ENCODE measurements at regions not wholly inside any gene's neighbourhood (a gene's known extent, or its start where the extent isn't known, plus 50 kb on each side); places are given as distances from the start of the nearest gene placed in this dataset.
A peak's percentile ranks its signal among the peaks of the same experiment; 100 is the strongest.
"Not testable (repeated sequence)": the region's sequence is repeated elsewhere in the genome, so short reads cannot be mapped to it uniquely, and the experiment has no call there.

- DNase-seq, result no peak
Observed at GRCh38 chr1:55304229-55304740, 89.1 kb upstream of the USP24 start.

DNA sequence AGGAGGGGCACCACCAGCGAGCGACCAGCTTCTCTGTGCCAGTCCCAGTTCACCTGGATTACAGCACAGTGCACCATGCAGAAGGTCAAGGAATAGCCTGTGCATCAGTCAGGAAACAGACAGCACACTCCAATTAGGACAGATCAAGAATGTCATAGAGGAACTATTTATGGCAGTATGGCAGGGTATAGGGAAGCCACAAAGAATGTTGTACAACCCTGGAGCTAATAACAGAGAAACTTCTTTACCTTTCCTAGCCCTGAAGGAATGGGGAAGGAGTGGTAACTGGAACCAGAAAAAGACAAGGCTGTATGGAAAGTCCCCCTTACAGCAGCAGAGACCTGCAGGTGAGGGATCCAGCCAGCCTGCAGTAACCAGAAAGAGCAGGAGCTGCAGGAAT lies 87.8 kb upstream of the USP24 start:
- DNase-seq, result no peak

GRCh38 chr1:55301912-55302311 lies 86.7 kb upstream of the USP24 start:
- no peak for DNase-seq

DNA sequence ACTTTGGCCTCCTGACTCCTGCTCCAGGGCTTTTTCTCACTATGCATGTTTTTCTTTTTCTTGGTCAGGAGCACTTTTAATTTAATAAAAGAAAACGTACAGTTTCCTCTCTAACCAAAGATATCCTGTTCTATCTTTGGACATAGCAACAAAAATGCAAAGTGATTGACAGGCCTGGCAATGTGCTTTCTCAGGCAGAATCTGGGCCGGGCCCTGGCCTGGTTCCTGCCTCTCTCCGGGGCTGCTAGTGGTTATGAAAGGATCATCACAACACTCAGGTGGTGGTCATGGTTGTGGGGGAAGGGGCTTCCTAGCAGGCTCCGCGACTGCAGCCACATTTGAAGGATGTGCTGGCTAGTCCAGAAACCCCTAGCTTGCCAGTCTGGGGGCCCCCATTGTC lies 85.8 kb upstream of the USP24 start:
- DNase-seq, result no peak

DNA sequence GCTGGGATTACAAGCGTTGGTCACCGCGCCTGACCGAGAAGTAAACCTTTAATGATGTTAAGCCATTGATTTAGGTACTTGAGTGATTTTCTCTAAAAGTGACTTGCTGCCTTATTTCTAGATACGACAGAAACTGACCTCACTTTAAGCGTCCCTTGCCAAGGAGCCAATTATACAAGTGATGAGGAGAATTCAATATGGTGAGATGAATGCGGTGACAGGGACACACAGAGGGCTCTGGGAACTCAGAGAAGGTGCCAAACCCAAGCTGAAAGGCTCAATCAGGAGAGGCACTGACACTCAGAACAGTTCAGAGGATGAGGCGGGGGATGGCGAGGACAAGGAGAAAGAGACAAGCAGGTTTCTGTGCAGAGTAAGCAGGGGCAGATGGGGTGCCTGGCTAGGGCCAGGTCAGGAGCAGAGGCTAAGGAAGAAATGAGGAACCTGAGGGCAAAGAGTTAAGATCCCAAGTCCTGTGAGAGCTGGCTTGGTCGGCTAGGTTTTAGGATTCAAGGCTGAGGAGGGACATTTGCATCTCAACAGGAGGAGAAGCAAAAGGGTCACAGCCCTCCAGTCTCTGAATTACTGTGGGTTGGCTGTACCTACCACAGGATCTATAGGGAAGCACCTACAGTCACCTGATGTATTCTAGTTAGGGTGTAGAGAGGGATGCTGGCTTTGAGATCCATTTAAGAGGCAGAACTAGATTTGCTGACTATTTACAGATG lies 83.2 kb upstream of the USP24 start:
- no peak for DNase-seq

- DNase-seq, result not testable (repeated sequence)
Observed at GRCh38 chr1:55296247-55296646, 81.1 kb upstream of the USP24 start.

DNA sequence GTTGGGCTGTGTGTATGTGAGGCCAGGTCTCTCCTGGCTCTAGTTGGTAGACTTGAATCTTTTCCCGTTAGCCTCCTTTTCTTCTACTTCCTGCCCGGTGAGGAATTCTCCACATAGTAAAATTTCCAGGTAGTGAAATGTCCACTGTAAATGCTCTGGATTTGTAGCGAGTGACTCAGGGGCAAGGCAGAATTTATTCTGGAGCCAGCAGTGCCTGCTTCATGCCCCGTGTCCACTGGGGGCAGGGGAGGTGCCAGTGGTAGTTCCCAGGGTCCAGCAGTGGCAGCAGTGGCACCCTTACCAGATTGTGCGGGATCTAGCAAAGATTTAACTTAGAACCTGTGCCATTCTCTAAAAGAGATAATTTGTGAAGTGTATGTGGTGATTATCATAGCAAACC lies 74.5 kb upstream of the USP24 start:
- no peak for DNase-seq

GRCh38 chr1:55289042-55289441 lies 73.9 kb upstream of the USP24 start:
- DNase-seq, result no peak

- no peak for DNase-seq
Observed at GRCh38 chr1:55288245-55288644, 73.1 kb upstream of the USP24 start.

DNA sequence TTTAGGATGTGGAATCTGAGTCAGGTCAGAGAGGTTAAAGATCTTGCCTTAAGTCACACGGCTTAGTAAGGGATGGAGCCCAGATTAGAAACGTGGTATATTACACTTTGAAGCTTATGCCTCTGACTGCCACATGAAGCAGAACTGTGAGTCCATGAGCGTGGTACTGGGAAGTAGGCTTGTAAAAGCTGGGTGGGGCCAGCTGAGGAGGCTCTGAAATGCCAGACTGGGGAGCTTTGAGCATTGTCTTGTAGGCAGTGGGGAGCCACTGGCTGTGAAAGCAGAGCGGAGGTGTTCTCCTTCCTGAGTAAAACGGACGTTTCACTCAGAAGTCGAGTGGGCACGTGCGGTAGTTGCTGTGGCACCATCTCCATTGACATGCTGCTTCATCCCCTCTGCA lies 72.6 kb upstream of the USP24 start:
- no peak for DNase-seq

DNA sequence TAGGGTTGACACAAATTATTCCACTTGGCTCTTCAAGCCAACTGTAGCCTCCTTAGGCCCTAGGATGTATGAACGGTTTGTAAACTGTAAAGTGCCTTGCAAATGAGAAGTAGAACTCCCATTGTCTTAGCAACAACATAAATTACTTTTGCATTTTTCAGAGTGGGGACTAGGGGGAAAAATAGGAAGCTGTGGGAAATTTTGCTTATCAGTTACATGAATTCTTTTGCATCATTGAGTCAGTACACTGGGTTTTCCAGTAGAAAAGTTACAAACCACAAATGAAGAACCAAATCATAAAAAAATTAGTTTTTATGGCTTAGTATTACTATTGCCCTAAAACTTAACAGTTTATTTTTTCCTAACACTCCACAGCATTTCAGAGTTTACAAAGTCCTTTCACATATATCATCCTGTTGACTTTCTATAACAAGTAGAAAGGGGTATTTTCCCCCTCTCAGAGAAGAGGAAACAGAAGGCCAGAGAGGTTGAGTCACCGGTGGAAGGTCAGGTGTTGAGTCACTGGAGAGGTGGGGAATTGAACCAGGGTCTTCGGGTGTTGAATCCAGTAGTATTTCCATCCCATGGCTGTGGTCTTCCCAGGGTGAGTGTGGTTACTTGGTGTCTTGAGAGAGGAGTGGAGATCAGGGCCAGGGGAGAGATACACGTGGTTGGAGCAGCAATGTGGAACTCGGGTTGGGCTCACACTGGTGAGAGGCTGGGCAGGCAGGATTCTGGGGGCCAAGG lies 71.9 kb upstream of the USP24 start:
- no peak for DNase-seq

DNA sequence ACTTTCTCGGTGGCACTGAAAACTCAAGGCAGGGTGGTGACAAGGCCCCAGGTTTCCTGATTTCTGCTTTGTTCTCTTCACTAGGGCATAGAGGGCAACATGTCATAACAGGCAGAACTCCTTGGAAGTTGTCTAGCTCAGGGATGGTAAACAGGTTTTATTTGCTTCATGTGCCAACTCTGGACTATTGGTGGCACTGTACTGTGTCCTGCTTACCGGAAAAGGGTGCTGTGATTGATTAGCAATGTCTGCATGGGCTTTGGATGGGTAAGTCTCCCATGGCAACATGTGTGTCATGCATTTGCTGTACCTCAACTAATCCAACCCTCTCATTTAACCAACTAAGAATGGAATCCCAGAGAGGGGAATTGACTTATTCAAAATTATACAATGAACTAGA lies 70.7 kb upstream of the USP24 start:
- DNase-seq, result no peak

DNA sequence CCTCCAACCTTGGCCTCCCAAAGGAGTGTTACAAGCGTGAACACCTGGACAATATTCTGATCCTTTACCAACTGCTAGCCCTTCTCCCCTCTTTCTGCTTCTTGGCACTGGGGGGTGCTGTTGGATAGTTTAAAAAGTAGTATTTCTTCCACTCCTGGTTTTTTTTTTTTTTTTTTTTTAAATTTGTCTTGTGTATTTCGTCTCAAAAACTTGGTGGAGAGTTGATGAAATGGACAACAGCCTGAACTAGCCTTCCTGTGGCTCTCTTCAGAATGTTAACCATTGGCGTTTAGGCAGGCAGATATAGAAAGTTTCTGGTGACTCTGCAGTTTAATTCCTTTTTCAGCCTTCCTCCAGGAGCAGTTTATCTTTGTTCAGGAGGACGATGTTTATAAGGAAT lies 69.7 kb upstream of the USP24 start:
- no peak for DNase-seq

DNA sequence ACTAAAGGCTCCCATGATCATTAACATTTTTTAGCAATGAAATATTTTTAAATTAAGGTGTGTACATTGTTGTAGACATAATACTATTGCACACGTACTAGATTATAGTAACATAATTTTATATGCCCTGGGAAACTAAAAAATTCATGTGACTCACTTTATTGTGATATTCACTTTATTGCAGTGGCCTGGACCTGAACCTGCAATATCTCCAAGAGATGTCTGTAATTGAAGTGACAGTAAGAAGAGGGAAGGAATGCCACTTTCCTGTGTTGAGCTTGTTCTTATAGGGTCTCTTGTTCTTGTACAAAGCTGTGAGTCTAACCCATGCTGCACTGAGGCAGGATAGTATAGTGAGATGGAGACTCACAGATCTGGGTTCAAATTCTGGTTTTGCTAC lies 66.9 kb upstream of the USP24 start:
- DNase-seq, result no peak

DNA sequence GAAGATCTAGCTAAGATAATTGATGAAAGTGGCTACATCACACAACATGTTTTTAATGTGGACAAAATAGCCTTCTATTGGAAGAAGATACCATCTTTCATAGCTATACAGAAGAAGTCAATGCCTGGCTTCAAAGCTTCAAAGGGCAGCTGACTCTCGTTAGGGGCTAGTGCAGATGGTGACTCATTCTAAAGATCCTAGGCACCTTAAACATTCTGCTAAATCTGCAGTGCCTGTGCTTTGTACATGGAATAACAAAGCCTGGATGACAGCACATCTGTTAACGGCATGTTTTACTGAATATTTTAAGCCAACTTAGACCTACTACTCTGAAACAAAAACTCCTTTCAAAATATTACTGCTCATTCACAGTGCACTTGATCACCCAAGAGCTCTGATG lies 65.6 kb upstream of the USP24 start:
- DNase-seq, result no peak

- DNase-seq, result no peak
Observed at GRCh38 chr1:55279627-55280026, 64.5 kb upstream of the USP24 start.

GRCh38 chr1:55278378-55278777 lies 63.2 kb upstream of the USP24 start:
- no peak for DNase-seq

DNA sequence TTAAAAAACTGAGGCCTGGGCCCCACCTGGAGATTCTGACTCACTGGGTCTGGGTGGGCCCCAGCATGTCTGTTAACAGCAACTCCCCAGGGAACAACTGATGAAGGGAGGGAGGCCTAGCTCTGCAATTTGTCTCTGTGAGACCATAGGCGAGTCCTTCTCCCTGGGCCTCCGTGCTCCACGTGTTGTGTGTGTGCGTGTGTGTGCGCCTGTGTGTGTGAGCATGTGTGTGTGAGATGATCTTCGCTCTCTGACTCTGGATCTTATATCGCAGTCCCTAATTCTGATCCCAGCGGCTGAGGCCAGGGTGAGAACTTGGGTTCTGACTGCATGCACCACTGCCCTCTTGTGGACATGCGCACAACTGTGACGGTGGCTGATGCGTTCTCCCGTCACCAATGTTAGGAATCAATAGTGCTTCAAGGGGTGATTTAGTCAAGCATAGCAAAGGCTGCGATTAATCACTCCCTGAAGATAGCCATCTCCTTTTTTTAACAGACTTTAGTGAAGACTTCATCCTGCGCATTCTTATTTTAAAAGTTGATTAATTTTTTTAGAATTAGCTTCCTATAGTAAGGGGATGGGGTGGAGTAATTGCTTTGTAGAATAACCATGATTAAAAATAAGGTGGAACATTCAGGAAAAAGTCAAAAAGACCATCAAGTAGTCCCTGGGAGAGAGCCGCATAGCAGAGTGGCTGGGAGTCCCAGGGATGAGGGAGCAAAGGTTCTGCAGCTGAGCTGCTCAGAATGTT lies 62.4 kb upstream of the USP24 start:
- peak; percentile 49 to 64 (median 54) for DNase-seq

- DNase-seq, result no peak
Observed at GRCh38 chr1:55276671-55277376, 61.7 kb upstream of the USP24 start.

DNA sequence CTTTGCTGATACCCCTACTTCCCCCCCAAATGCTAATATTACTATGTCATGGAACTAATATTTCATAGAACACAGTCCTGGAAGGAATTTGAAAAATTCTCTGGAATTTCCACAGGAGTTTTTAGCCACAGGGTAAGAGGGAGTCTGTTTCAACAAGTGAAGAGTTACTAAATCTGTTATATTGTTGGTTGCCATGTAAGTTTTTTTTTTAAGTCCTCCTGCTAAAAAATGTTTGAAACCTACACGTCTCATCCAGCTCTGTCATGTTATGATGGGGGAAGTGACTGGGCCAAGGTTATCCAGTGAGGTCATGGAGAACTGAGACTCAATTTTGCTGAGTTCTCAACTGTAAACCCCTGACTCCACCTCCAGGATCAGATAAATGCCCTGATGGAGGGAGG lies 60.8 kb upstream of the USP24 start:
- DNase-seq, result no peak

DNA sequence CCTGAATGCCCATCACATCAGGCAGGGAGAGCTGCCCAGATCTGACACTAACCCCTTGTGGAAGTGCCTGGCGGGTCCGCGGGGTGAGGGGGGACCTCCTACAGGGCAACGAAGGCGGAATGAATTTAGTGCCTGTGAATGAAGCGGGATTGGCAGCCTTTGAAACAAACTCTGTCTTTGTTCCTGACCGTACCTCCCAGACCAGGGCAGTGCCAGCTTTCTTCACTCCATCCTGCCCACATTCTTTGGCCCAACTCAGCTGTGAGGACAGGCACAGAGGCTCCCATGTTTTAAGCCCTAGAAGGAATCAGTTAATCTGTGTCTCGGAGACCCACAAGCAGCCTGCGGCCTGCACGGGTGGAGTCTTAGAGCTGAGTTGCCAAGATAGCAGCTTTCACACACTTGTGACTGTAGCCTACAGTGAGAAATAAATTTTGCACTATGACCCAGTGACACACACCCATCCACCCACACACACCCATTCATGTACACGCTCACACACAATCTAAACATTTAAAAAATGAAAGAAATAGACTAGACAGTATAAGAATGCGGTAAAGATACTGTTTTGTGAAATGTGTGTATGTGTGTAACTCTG lies 60.1 kb upstream of the USP24 start:
- no peak for DNase-seq

- DNase-seq, result no peak
Observed at GRCh38 chr1:55272994-55273393, 57.8 kb upstream of the USP24 start.

Measured in activated CD4-positive, CD25-positive, alpha-beta regulatory T cell (primary cell).